SK-N-SH (cell line): ENCODE measurements at regions not wholly inside any gene's neighbourhood (a gene's known extent, or its start where the extent isn't known, plus 50 kb on each side); places are given as distances from the start of the nearest gene placed in this dataset.

ENCODE experiments used
- CTCF ChIA-PET: fragments of 300-600, 350-600 bp; formaldehyde crosslinking; extraction: SDS; loops from one replicate; lab custom pipeline; 2021; lab: Yijun Ruan, JAX
- POLR2A ChIA-PET: fragments of 350-600 bp; sonication (Branson Sonifier 250); formaldehyde crosslinking; extraction: SDS; loops from one replicate; lab custom pipeline; 2020; ENCODE audit warnings: antibody characterized with exemption, inconsistent platforms; lab: Yijun Ruan, JAX
- DNase-seq: peaks from one replicate; pipeline ENCODE4 v3.0.0; 2012
- H2AFZ ChIP-seq: fragments of 200-600 bp; sonication (generic); 2 replicates; pipeline ENCODE4 v1.8.1; 2016; ENCODE audit warnings: antibody characterized with exemption, mild to moderate bottlenecking, low read depth
- H3F3A ChIP-seq: fragments of 200-600 bp; sonication (generic); replicated peaks from 2 replicates; pipeline ENCODE3; 2016; ENCODE audit warnings: antibody characterized with exemption, mild to moderate bottlenecking; ENCODE audit not compliant: insufficient read depth
- H3K27ac ChIP-seq, 2 experiments: fragments of 200-500 bp in 1 of 2; fragments of 200-600 bp in 1 of 2; sonication (Bioruptor generic) in 1 of 2; sonication (generic), shearing (Covaris generic) in 1 of 2; 2 replicates each; pipeline versions ENCODE4 v1.5.1 to v1.6.1; 2014 to 2016; ENCODE audit warnings: low read depth in 2 of 2, inconsistent platforms in 1 of 2, low read length in 1 of 2, mild to moderate bottlenecking in 1 of 2, mixed read lengths in 1 of 2
- H3K27me3 ChIP-seq: fragments of 200-600 bp; sonication (generic), shearing (Covaris generic); 2 replicates; pipeline ENCODE4 v1.6.1; 2016; ENCODE audit warnings: mixed run types; ENCODE audit not compliant: insufficient read depth
- H3K36me3 ChIP-seq, 2 experiments: fragments of 200-500 bp in 1 of 2; fragments of 200-600 bp in 1 of 2; sonication (Bioruptor generic) in 1 of 2; sonication (generic) in 1 of 2; replicated peaks in 1 of 2; 2 replicates each; pipeline versions ENCODE3 to v1.5.1; 2014 to 2016; ENCODE audit warnings: low read length in 1 of 2, mild to moderate bottlenecking in 1 of 2; ENCODE audit not compliant: insufficient read depth in 2 of 2, control insufficient read depth in 1 of 2
- H3K4me1 ChIP-seq, 2 experiments: fragments of 200-500 bp in 1 of 2; fragments of 200-600 bp in 1 of 2; sonication (Bioruptor generic) in 1 of 2; sonication (generic), shearing (Covaris generic) in 1 of 2; 2 replicates each; pipeline versions ENCODE4 v1.5.1 to v1.6.1; 2014 to 2016; ENCODE audit warnings: low read depth in 1 of 2, low read length in 1 of 2, mixed run types in 1 of 2; ENCODE audit not compliant: insufficient read depth in 2 of 2, control insufficient read depth in 1 of 2
- H3K4me2 ChIP-seq: fragments of 200-600 bp; sonication (generic), shearing (Covaris generic); 2 replicates; pipeline ENCODE4 v1.6.1; 2017; ENCODE audit warnings: mixed run types
- H3K4me3 ChIP-seq, 2 experiments: fragments of 200-500 bp in 1 of 2; fragments of 200-600 bp in 1 of 2; sonication (Bioruptor generic) in 1 of 2; sonication (generic), shearing (Covaris generic) in 1 of 2; 2 replicates each; pipeline versions ENCODE4 v1.5.1 to v1.8.1; 2014 to 2016; ENCODE audit warnings: low read depth in 2 of 2, inconsistent platforms in 1 of 2, low read length in 1 of 2, mild to moderate bottlenecking in 1 of 2, mixed read lengths in 1 of 2, moderate library complexity in 1 of 2
- H3K79me2 ChIP-seq: fragments of 200-600 bp; sonication (generic); 2 replicates; pipeline ENCODE4 v1.8.1; 2017; ENCODE audit warnings: mild to moderate bottlenecking; ENCODE audit not compliant: insufficient read depth
- H3K9ac ChIP-seq: fragments of 200-600 bp; sonication (generic); 2 replicates; pipeline ENCODE4 v1.6.1; 2017; ENCODE audit warnings: mixed run types
- H3K9me2 ChIP-seq: fragments of 200-600 bp; sonication (generic); 2 replicates; pipeline ENCODE4 v1.6.1; 2017; ENCODE audit warnings: mixed run types
- H3K9me3 ChIP-seq: fragments of 200-600 bp; sonication (generic); 2 replicates; pipeline ENCODE4 v1.6.1; 2017; ENCODE audit warnings: mixed run types, mild to moderate bottlenecking, moderate library complexity
- H4K20me1 ChIP-seq: fragments of 200-600 bp; sonication (generic); 2 replicates; pipeline ENCODE4 v1.6.1; 2017; ENCODE audit warnings: mild to moderate bottlenecking, mixed run types; ENCODE audit not compliant: insufficient read depth
- CHD2 ChIP-seq: fragments of 150-350 bp; IDR thresholded peaks from 2 replicates; pipeline ENCODE4 v1.6.1; 2018; ENCODE audit warnings: low read length; ENCODE audit not compliant: partially characterized antibody
- EP300 ChIP-seq, 2 experiments: IDR thresholded peaks; 2 replicates each; pipeline versions ENCODE4 v1.4.0 to v1.6.1; 2012; ENCODE audit warnings: borderline replicate concordance in 1 of 2, low read depth in 1 of 2, low read length in 1 of 2
- FOSL2 ChIP-seq: IDR thresholded peaks from 2 replicates; pipeline ENCODE4 v1.4.0; 2012; ENCODE audit warnings: low read depth, mild to moderate bottlenecking, moderate library complexity, borderline replicate concordance
- MEF2A ChIP-seq: IDR thresholded peaks from 2 replicates; pipeline ENCODE4 v1.4.0; 2012; ENCODE audit warnings: low read depth, borderline replicate concordance
- MXI1 ChIP-seq: IDR thresholded peaks from 2 replicates; pipeline ENCODE4 v1.6.1; 2012; ENCODE audit warnings: mild to moderate bottlenecking, low read depth, low read length, improper control_type of control experiment
- NFIC ChIP-seq: IDR thresholded peaks from 2 replicates; pipeline ENCODE4 v1.4.0; 2012; ENCODE audit warnings: borderline replicate concordance
- NRF1 ChIP-seq: IDR thresholded peaks from 2 replicates; pipeline ENCODE4 v1.6.1; 2012; ENCODE audit warnings: low read depth, mild to moderate bottlenecking, low read length
- POLR2AphosphoS5 ChIP-seq: IDR thresholded peaks from 2 replicates; pipeline ENCODE4 v1.6.1; 2012; ENCODE audit warnings: low read depth, low read length
- RAD21 ChIP-seq: IDR thresholded peaks from 2 replicates; pipeline ENCODE4 v1.6.1; 2012; ENCODE audit warnings: mild to moderate bottlenecking, low read length
- RCOR1 ChIP-seq: fragments of 150-350 bp; IDR thresholded peaks from 2 replicates; pipeline ENCODE4 v1.6.1; 2017; ENCODE audit warnings: antibody characterized with exemption, low read length
- SIN3A ChIP-seq: IDR thresholded peaks from 2 replicates; pipeline ENCODE4 v1.6.1; 2012; ENCODE audit warnings: low read depth, mild to moderate bottlenecking, low read length, moderate library complexity, borderline replicate concordance
- SMC3 ChIP-seq: IDR thresholded peaks from 2 replicates; pipeline ENCODE4 v1.6.1; 2012; ENCODE audit warnings: low read depth, low read length, improper control_type of control experiment
- TEAD4 ChIP-seq: IDR thresholded peaks from 2 replicates; pipeline ENCODE4 v1.4.0; 2012; ENCODE audit warnings: mild to moderate bottlenecking, borderline replicate concordance; ENCODE audit not compliant: insufficient read depth
- YY1 ChIP-seq: IDR thresholded peaks from 2 replicates; pipeline ENCODE4 v1.4.0; 2012; ENCODE audit warnings: low read depth, mild to moderate bottlenecking
- WGBS: methylation state at CpG from one replicate; pipeline ENCODE4 v1.1.6; 2017; ENCODE audit warnings: low lambda C conversion rate; 5-methylcytosine and 5-hydroxymethylcytosine counted together
- TF ChIP-seq, protein P1 (sequence below): fragments of 150-350 bp; IDR thresholded peaks from 2 replicates; pipeline ENCODE4 v1.6.1; 2016; ENCODE audit warnings: mild to moderate bottlenecking, low read depth, low read length
- TF ChIP-seq, protein P2 (sequence below): IDR thresholded peaks from 2 replicates; pipeline ENCODE4 v1.4.0; 2012; ENCODE audit warnings: low read depth, borderline replicate concordance
- TF ChIP-seq, protein P3 (sequence below): IDR thresholded peaks from 2 replicates; pipeline ENCODE4; 2012

DNA sequence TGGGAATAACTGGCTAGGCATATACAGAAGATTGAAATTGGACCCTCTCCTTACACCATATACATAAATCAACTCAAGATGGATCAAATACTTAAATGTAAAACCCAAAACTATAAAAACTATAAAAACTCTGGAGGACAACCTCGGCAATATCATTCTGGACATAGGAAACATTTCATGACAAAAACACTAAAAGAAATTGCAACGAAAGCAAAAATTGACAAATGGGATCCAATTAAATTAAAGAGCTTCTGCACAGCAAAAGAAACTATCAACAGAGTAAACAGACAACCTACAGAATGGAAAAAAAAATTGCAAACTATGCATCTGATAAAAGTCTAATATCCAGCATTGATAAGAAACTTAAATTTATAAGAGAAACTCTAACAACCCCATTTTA is 503.7 kb upstream of the C16orf82 start:
- no peaks in the 10 kb centered on the region for H3K79me2 ChIP-seq

DNA sequence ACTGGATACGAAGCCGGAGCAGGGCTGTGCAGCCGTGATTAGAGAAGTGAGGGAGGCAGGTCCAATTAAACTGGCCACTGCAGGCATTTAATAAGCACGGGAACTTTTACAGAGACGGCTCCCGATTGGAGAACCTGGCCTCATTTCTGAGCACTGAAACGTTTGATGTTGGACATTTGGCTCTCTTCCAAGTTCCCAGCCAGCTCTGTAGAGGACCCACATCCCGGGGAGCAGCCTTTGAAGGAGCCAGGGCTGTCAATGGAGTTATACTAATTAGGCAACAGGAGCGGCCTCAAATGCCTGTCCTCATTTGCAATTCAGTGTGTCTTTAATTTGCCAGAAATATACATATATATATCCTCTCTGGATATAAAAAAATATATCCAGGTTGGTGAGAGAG is 499.4 kb upstream of the C16orf82 start:
- WGBS = 0% methylated on average over 9 of the region's 9 CpGs
- CTCF ChIA-PET = no interaction called here
- H3K4me2 ChIP-seq = no peak overlapping the region
- no peak for TF ChIP-seq EP300 (IDR thresholded peaks at IDR 0.05; ENCODE audit: borderline replicate concordance in 1 of 2, low read depth in 1 of 2, low read length in 1 of 2)
- TF ChIP-seq MEF2A = no peak
- TF ChIP-seq FOSL2 = no peak
- TF ChIP-seq, protein P1, sequence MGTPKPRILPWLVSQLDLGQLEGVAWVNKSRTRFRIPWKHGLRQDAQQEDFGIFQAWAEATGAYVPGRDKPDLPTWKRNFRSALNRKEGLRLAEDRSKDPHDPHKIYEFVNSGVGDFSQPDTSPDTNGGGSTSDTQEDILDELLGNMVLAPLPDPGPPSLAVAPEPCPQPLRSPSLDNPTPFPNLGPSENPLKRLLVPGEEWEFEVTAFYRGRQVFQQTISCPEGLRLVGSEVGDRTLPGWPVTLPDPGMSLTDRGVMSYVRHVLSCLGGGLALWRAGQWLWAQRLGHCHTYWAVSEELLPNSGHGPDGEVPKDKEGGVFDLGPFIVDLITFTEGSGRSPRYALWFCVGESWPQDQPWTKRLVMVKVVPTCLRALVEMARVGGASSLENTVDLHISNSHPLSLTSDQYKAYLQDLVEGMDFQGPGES = no peak
- TF ChIP-seq, protein P2, sequence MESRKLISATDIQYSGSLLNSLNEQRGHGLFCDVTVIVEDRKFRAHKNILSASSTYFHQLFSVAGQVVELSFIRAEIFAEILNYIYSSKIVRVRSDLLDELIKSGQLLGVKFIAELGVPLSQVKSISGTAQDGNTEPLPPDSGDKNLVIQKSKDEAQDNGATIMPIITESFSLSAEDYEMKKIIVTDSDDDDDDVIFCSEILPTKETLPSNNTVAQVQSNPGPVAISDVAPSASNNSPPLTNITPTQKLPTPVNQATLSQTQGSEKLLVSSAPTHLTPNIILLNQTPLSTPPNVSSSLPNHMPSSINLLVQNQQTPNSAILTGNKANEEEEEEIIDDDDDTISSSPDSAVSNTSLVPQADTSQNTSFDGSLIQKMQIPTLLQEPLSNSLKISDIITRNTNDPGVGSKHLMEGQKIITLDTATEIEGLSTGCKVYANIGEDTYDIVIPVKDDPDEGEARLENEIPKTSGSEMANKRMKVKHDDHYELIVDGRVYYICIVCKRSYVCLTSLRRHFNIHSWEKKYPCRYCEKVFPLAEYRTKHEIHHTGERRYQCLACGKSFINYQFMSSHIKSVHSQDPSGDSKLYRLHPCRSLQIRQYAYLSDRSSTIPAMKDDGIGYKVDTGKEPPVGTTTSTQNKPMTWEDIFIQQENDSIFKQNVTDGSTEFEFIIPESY = no peak
- no peak for TF ChIP-seq CHD2
- no peak for TF ChIP-seq TEAD4
- TF ChIP-seq RAD21 = no peak
- no peak for TF ChIP-seq MXI1
- TF ChIP-seq, protein P3, sequence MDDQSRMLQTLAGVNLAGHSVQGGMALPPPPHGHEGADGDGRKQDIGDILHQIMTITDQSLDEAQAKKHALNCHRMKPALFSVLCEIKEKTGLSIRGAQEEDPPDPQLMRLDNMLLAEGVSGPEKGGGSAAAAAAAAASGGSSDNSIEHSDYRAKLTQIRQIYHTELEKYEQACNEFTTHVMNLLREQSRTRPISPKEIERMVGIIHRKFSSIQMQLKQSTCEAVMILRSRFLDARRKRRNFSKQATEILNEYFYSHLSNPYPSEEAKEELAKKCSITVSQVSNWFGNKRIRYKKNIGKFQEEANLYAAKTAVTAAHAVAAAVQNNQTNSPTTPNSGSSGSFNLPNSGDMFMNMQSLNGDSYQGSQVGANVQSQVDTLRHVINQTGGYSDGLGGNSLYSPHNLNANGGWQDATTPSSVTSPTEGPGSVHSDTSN = no peak
- TF ChIP-seq SMC3 = no peak
- TF ChIP-seq RCOR1 = no peak
- TF ChIP-seq POLR2AphosphoS5 = no peak
- no peak for TF ChIP-seq SIN3A
- TF ChIP-seq, all 33 proteins: peak for 0
- H3K4me1 ChIP-seq = no peaks in the 10 kb centered on the region
- H3K9me3 ChIP-seq = no peaks in the 10 kb centered on the region
- H3K36me3 ChIP-seq = no peaks in the 10 kb centered on the region
- no peaks in the 10 kb centered on the region for H4K20me1 ChIP-seq
- no peaks in the 10 kb centered on the region for H3K79me2 ChIP-seq
- no peak overlapping the region for H2AFZ ChIP-seq
- no peak overlapping the region for H3K4me3 ChIP-seq
- no peak for DNase-seq
- POLR2A ChIA-PET = no interaction called here
- H3K27ac ChIP-seq = no peak overlapping the region
- H3K9me2 ChIP-seq = no peaks in the 10 kb centered on the region
- H3K27me3 ChIP-seq = no peaks in the 10 kb centered on the region
- H3F3A ChIP-seq = no peaks in the 10 kb centered on the region
- H3K9ac ChIP-seq = no peak overlapping the region

More for the DNA sequence above, 503.7 kb upstream of the C16orf82 start:
- WGBS = 6% methylated on average over 2 of the region's 2 CpGs
- Histone ChIP-seq H3K9ac (no peak overlapping the region), H3K27me3 (no peaks in the 10 kb centered on the region), H3K4me1 (no peaks in the 10 kb centered on the region), H3K36me3 (no peaks in the 10 kb centered on the region), H4K20me1 (no peaks in the 10 kb centered on the region), H2AFZ (no peak overlapping the region), H3K4me2 (no peak overlapping the region), H3K9me2 (no peaks in the 10 kb centered on the region), H3K27ac (no peak overlapping the region), H3K9me3 (no peaks in the 10 kb centered on the region), H3K4me3 (no peak overlapping the region), H3F3A (no peaks in the 10 kb centered on the region)
- TF ChIP-seq CHD2 = no peak
- no peak for TF ChIP-seq EP300 (IDR thresholded peaks at IDR 0.05; ENCODE audit: borderline replicate concordance in 1 of 2, low read depth in 1 of 2, low read length in 1 of 2)
- no peak for TF ChIP-seq NFIC
- no peak for TF ChIP-seq NRF1
- TF ChIP-seq YY1 = no peak
- no peak for DNase-seq
- CTCF ChIA-PET = no interaction called here
- POLR2A ChIA-PET = no interaction called here
